Lung (tissue), 11 donors: ENCODE measurements at regions not wholly inside any gene's neighbourhood (a gene's known extent, or its start where the extent isn't known, plus 50 kb on each side); places are given as distances from the start of the nearest gene placed in this dataset.

ENCODE experiments used
- ATAC-seq: fragments of 200-7000 bp; cut with Tn5 transposase; one replicate; pipeline ENCODE4 v1.9.1; 2020; ENCODE audit warnings: moderate number of reproducible peaks; ENCODE audit not compliant: insufficient read depth, low FRiP score
- DNase-seq, 3 donors: peaks; one replicate each; pipeline ENCODE4 v3.0.0-alpha.2; 2013 to 2017
- H3K27ac ChIP-seq, 2 donors: one replicate each; pipeline ENCODE4 v1.5.1; 2013; ENCODE audit warnings: mild to moderate bottlenecking in 2 of 2, moderate library complexity in 2 of 2, control low read depth in 1 of 2, inconsistent platforms in 1 of 2, low read depth in 1 of 2, low read length in 1 of 2
- H3K27me3 ChIP-seq, 3 donors: one replicate each; pipeline ENCODE4 v1.5.1; 2013; ENCODE audit warnings: low read length in 2 of 3; ENCODE audit not compliant: control insufficient read depth in 3 of 3, insufficient read depth in 3 of 3
- H3K36me3 ChIP-seq, 4 donors: one replicate each; pipeline ENCODE4 v1.5.1; 2013; ENCODE audit warnings: low read length in 4 of 4, mild to moderate bottlenecking in 1 of 4, moderate library complexity in 1 of 4; ENCODE audit not compliant: control insufficient read depth in 4 of 4, insufficient read depth in 4 of 4
- H3K4me1 ChIP-seq, 5 donors: one replicate each; pipeline ENCODE4 v1.5.1; 2013; ENCODE audit warnings: low read length in 5 of 5, mild to moderate bottlenecking in 2 of 5, moderate library complexity in 1 of 5; ENCODE audit not compliant: control insufficient read depth in 5 of 5, insufficient read depth in 5 of 5
- H3K4me3 ChIP-seq: one replicate; pipeline ENCODE4 v1.5.1; 2013; ENCODE audit warnings: mild to moderate bottlenecking, control low read depth, moderate library complexity
- H3K9ac ChIP-seq, 2 donors: one replicate each; pipeline ENCODE4 v1.5.1; 2013; ENCODE audit warnings: low read length in 2 of 2, control low read depth in 1 of 2; ENCODE audit not compliant: insufficient read depth in 1 of 2
- H3K9me3 ChIP-seq, 4 donors: one replicate each; pipeline ENCODE4 v1.5.1; 2013; ENCODE audit warnings: low read length in 3 of 4, mild to moderate bottlenecking in 1 of 4, moderate library complexity in 1 of 4; ENCODE audit not compliant: control insufficient read depth in 4 of 4, insufficient read depth in 3 of 4
- CTCF ChIP-seq: IDR thresholded peaks from 2 replicates; pipeline ENCODE4 v1.5.1; 2012; ENCODE audit warnings: mild to moderate bottlenecking; ENCODE audit errors: control extremely low read depth, extremely low read depth
- WGBS, 2 donors: extraction: QIAGEN DNeasy Blood & Tissue Kit; methylation state at CpG; one replicate each; pipeline ENCODE4 v1.1.7; 2013; 5-methylcytosine and 5-hydroxymethylcytosine counted together
- donor health status: control.
- donor health status: control.
- donor health status: Bipolar disorder and iron deficiency.
- donor health status: healthy.
- donor health status: DM: yes; HTN: yes; CAD: no.

- Histone ChIP-seq H3K27ac (no peak overlapping the region), H3K4me1 (no peaks in the 10 kb centered on the region), H3K27me3 (no peaks in the 10 kb centered on the region), H3K9ac (no peak overlapping the region), H3K9me3 (no peaks in the 10 kb centered on the region), H3K36me3 (no peaks in the 10 kb centered on the region), H3K4me3 (no peak overlapping the region)
- DNase-seq (no peak), ATAC-seq (no peak)
- no peak for TF ChIP-seq CTCF
- 88 to 90% methylated on average over 2 of the region's 2 CpGs for WGBS, 2 donors
Measured at GRCh38 chr20:10936786-10937185, 263.0 kb upstream of the JAG1 start.

- WGBS, 2 donors, result 96 to 97% methylated on average over 2 of the region's 2 CpGs
- no peak for TF ChIP-seq CTCF
- no peak for ATAC-seq
Measured at GRCh38 chr20:10939331-10939941, 265.6 kb upstream of the JAG1 start.

GRCh38 chr20:10940941-10941340 is 267.1 kb upstream of the JAG1 start:
- no peak for TF ChIP-seq CTCF
- Histone ChIP-seq H3K9me3 (no peaks in the 10 kb centered on the region), H3K9ac (no peak overlapping the region), H3K27ac (no peak overlapping the region), H3K27me3 (no peaks in the 10 kb centered on the region), H3K4me3 (no peak overlapping the region), H3K36me3 (no peaks in the 10 kb centered on the region), H3K4me1 (no peaks in the 10 kb centered on the region)
- ATAC-seq (no peak), DNase-seq (no peak)
- WGBS, 2 donors, result 88 to 93% methylated on average over 4 of the region's 4 CpGs

More at GRCh38 chr20:10939331-10939941, 265.6 kb upstream of the JAG1 start:
- no peak overlapping the region for H3K27ac ChIP-seq
- no peaks in the 10 kb centered on the region for H3K9me3 ChIP-seq
- no peaks in the 10 kb centered on the region for H3K27me3 ChIP-seq
- H3K4me1 ChIP-seq, result no peaks in the 10 kb centered on the region
- no peak overlapping the region for H3K9ac ChIP-seq
- H3K36me3 ChIP-seq, result no peaks in the 10 kb centered on the region
- H3K4me3 ChIP-seq, result no peak overlapping the region
- DNase-seq, result no peak
